NCI-H1417 treated with DMSO at 0.1 percent for 48 hours (cell line): ENCODE measurements at regions not wholly inside any gene's neighbourhood (a gene's known extent, or its start where the extent isn't known, plus 50 kb on each side); places are given as distances from the start of the nearest gene placed in this dataset.

Experiments
- DNase-seq: peaks from one replicate; lab custom pipeline; 2025; lab: John Stamatoyannopoulos, UW

DNA sequence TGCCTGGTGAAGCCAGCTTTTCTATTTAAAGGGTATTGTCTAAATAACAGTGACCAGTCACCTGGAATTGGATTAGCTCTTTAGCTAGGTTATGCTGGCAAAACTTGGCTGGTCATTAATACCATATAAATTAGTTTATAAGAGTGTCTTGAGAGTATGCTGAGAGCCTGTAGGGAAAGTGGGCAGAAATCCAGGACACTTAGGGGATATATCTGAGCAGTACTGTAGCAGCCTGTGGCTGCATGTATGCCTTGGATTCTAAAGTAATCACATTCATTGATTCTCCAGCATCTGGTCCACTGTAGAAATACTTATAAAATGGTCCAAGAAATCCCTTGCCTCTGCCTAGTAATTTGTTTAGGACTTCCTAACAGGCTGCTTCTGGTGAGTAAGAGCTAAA lies 288.9 kb upstream of the DMAC1 start:
- no peak for DNase-seq

DNA sequence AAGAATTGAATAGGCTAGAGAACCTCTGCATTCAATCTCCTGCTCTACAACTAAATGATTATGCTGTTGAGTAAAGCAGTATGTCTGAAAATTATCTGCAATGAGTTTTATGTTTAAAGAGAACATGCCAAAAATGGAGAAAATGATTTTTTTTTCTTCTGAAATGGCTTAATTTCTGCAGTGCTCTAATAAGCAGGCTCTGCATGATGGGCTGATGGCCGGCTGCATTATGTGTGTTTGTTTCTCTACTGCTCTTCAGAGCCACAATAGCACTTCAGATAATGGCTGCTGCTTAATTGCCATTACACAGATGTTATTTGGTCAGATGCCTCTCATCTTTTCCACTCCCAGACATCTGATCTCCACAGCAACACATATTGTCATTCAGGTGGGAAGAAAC lies 286.4 kb upstream of the DMAC1 start:
- DNase-seq: peak; percentile 44

DNA sequence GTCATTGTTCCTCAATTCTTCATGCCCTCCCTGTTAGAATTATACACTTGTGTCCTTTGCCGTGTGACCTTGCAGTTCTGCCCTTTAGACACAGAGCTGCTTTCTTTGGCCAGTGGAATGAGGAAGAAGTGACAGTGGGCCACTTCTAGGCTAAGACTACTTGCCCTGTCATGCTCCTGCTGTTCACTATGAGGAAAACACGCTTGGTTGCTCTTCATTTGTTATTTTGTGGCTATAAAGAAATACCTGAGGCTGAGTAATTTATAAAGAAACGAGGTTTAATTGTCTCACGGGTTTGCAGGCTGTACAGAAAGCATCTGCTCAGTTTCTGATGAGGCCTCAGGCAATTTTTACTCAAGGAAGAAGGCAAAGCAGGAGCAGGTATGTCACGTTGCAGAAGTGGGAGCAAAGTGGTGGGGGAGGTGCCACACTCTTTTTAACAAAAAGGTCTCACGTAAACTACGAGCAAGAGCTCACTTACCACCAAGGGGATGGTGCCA lies 279.1 kb upstream of the DMAC1 start:
- no peak for DNase-seq

DNA sequence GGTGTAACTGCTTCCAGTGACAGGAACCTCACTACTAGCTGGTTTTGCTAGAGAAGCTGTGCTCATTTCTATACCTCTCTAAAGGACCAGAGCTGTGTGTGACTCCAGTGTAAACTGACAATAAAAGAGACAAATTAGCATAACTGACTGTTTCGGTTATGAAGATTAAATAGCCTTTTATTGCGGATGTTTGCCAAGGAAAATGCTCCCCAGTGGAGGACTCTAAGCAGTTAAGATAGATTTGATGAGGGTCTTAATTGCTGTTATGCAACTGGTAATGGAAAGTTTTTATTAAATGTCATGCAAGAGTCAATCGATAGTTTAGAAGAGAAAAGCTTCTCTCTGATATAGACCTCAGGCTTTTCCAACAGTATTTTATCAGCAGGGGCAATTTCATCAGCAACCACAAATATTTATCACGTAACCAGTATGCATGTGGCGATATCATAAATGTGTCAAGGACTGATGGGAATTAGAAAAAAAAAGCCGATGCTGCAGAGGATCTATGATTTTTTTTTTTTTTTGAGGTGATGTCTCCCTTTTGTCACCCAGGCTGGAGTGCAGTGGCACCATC lies 275.2 kb upstream of the DMAC1 start:
- no peak for DNase-seq

DNA sequence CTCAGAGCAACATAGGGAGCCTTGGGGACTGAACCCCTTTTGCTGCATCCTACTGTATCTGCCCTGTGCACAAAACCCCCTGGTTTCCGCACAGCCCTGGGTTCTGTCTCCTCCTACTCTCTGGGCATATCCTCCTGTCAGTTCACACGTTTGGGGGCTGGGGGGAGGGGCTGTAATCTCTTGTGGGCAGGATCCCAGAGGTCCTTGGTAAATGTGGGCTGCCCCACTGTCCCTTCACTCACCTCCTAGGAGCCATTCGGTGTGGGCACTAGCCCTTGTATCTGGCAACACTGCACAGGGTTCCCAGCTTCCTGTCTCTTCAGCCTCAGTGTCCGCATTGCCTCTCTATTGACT lies 271.8 kb upstream of the DMAC1 start:
- DNase-seq: no peak

DNA sequence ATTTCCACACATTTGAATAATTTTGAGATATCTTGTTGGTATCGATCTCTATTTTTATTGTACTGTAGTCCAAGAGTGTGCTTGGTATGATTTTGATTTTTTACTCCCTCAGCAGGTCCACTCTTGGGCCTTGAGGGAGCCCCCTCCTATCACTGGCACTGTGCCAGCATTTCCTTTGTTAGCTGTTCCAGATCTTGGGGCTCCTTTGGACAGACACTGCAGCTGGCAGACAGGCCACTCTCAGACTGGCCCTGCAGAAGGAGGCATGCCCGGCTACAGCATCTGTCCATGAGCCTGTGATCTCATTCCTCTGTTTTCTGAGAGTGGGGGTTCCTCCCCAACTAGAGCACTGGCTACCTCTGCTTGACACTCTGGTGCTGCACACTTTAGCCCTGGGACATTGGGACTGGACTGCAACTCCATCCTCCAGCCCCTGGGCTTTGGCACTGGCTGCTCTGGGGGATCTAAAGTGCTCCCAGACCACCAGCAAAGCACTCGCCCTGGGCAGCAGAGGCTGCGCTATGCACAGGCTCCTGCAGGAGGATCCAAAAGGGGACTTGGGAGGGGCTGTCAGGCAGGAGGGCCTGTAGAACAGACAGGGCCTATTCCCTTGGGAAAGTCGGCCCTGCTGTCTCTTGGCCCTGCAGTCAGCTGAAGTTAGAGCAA lies 271.3 kb upstream of the DMAC1 start:
- DNase-seq: no peak

GRCh38 chr9:8062459-8062858 lies 262.9 kb upstream of the DMAC1 start:
- no peak for DNase-seq

GRCh38 chr9:8053501-8053900 lies 253.9 kb upstream of the DMAC1 start:
- DNase-seq: no peak

DNA sequence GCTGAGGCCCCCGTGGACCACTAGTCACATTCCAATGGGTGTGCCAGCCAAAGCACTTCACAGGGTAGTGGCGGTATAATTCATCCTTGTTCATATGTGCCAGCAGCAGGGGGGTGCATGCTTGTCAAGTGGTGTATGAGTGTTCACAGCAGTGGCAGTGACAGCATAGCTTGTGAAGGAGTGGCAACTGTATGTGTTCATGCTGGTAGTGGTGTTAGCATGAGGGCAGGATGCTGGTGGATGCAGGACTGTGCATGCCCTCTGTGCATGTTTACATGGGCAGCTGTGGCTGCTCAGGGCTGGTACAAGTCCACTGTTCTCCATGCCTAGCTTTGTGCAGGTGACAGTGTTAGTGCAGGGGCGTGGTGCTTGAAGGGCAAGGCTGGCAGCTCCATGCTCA lies 253.4 kb upstream of the DMAC1 start:
- DNase-seq: no peak

- no peak for DNase-seq
Measured at GRCh38 chr9:8037745-8038144, 238.2 kb upstream of the DMAC1 start.

- no peak for DNase-seq
Measured at GRCh38 chr9:8036914-8037524, 237.4 kb upstream of the DMAC1 start.

- no peak for DNase-seq
Measured at GRCh38 chr9:8033794-8034193, 234.2 kb upstream of the DMAC1 start.

DNA sequence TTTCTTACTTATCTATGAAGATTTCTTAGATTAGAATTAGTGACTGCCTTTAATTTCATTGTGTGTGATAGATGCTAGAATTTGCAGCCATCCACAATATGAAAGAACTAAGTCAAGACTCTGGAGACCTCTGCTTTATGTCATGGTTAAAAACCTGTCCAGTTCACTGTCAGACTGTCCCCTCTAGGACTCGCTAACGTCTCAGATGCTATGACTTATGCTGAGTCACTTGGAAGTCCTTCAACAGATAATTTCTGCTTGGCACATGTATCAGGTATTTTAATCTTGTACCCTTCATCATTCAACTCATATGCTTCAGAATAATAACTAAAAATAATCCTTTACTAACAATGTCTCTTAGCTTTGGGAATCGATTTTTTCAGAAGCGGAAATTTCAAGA lies 230.5 kb upstream of the DMAC1 start:
- no peak for DNase-seq

- DNase-seq: no peak
Measured at GRCh38 chr9:8027351-8027750, 227.8 kb upstream of the DMAC1 start.

- no peak for DNase-seq
Measured at GRCh38 chr9:8025551-8025950, 226.0 kb upstream of the DMAC1 start.

GRCh38 chr9:8020186-8020585 lies 220.6 kb upstream of the DMAC1 start:
- DNase-seq: no peak

DNA sequence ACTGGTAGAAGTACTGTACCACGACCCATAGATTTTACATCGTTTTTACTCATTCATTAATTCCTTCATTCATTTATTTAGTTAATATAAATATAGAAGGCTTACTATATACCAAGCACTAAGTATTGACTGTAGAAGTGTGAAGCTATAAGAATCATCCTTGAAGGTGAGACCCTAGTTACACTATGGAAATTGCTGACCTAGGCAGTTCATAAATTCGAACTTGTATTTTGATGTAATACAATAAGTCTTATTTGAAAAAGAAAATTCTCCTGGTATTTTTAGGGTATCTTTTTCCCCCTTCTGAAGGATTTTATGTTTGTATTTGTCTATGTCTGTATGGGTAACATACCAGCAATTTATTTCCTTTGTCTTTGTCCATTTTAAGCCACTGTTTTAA lies 220.1 kb upstream of the DMAC1 start:
- DNase-seq: no peak

DNA sequence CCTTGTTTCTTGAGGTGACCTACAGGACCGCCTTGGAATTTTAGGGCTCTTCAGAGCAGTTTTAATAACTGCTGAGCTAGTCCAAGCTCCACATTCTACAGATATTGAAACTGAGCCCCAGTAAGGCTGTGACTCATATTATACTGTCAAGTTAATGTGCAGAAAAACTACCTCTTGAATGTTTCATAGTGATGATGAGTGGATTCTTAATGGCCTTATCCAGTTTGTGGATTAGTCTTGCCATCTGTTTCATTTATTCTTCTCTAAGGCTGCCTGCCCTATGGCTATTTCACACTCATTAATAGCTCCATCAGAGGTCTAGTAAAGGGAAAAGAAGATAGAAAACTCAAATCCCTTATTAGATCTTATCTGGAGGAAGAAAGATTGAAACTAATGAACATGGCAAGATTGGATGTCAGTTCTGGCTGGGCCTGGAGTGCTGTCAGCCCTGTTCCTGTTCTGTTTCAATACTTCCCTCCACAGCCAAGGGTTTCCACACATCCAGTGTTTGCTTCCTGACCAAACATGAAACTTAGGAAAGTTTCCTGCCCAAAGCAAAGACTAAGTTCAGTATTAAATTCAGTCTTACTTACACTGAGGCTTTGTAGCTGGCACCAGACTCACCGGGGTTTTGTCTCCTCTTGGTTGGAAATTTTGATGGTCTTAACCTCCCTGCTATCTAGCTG lies 215.6 kb upstream of the DMAC1 start:
- DNase-seq: no peak

DNA sequence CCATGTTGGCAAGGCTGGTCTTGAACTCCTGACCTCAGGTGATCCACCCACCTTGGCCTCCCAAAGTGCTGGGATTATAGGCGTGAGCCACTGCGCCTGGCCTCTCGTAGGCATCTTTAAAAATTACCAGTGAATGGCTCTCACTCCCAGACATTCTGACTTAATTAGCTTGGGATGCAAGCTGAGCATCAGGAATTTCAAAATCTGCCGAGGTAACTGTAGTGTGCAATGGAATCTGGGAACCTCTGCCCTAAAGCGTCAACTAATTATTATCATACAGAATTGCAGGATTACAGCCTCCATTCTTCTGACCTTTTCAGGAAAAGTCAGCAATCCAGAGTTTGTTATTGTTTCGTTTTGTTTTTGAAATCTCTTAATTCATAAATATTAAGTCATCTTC lies 213.4 kb upstream of the DMAC1 start:
- no peak for DNase-seq

DNA sequence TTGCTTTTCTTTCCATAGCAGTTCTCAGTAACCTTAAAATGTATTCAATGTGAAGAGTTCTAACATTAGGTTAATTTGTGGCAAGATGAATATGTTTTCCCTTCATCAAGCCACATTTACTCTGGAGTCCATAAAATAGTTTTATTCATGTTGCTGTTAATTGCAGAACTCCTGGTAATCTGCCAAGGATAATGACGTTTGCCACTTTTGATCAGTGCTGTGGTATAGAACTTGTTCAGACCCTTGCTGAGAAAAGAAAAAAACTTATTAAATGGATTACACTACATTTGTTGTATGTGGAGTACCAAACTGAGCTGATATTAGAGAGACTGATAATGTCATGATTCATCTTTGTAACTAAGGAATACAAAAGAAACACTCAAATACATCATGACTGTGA lies 212.4 kb upstream of the DMAC1 start:
- no peak for DNase-seq

- DNase-seq: no peak
Measured at GRCh38 chr9:7996558-7996957, 197.0 kb upstream of the DMAC1 start.

GRCh38 chr9:7988644-7989280 lies 189.2 kb upstream of the DMAC1 start:
- no peak for DNase-seq

DNA sequence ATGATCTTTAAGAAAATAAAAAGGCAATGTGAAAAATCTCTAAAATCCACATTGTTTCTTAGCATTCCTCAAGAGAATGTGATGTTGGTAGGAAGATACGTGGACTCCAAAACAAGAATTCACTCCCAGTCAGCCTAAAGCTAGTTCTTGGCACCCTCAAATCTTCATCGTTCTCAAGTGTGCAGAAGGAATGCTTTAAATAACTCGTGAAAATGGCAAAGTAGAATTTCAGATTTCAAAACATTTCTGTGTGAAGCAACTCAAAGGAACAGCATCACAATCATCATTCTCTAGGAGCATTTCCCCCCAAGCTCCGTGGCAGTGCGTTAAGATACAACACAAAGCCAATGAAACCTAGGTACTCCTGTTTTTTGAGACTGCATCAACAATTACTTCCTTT lies 185.1 kb upstream of the DMAC1 start:
- no peak for DNase-seq
